Uterus (tissue), 3 donors: ENCODE measurements at regions not wholly inside any gene's neighbourhood (a gene's known extent, or its start where the extent isn't known, plus 50 kb on each side); places are given as distances from the start of the nearest gene placed in this dataset.
"Not testable (repeated sequence)": the region's sequence is repeated elsewhere in the genome, so short reads cannot be mapped to it uniquely, and the experiment has no call there.

ENCODE experiments used
- DNase-seq, 2 donors: peaks; one replicate each; pipeline ENCODE4 v3.0.0-alpha.2; 2019 to 2020
- H3K27ac ChIP-seq, 2 donors: fragments of 200-600 bp; sonication (generic); 1 replicate in 1 of 2; 2 replicates in 1 of 2; pipeline ENCODE4 v1.5.1; 2016 to 2018
- H3K27me3 ChIP-seq, 2 donors: fragments of 200-600 bp; sonication (generic); one replicate each; pipeline ENCODE4 v1.5.1; 2018 to 2019; ENCODE audit warnings: control low read depth in 1 of 2
- H3K36me3 ChIP-seq, 2 donors: fragments of 200-600 bp; sonication (generic); one replicate each; pipeline ENCODE4 v1.5.1; 2019; ENCODE audit warnings: control low read depth in 1 of 2
- H3K4me1 ChIP-seq, 2 donors: fragments of 200-600 bp; sonication (generic); one replicate each; pipeline ENCODE4 v1.5.1; 2018 to 2019; ENCODE audit warnings: control low read depth in 1 of 2
- H3K4me3 ChIP-seq, 2 donors: fragments of 200-600 bp; sonication (generic); 1 replicate in 1 of 2; 2 replicates in 1 of 2; pipeline ENCODE4 v1.5.1; 2018 to 2019; ENCODE audit warnings: mild to moderate bottlenecking in 1 of 2
- H3K9me3 ChIP-seq, 2 donors: fragments of 200-600 bp; sonication (generic); one replicate each; pipeline ENCODE4 v1.5.1; 2019; ENCODE audit warnings: control low read depth in 1 of 2
- POLR2A ChIP-seq, 2 donors: fragments of 450-650 bp; IDR thresholded peaks; one replicate each; pipeline ENCODE4 v1.6.1; 2016; ENCODE audit warnings: antibody characterized with exemption in 2 of 2, mild to moderate bottlenecking in 1 of 2, moderate library complexity in 1 of 2
- intact Hi-C: fragments of 100-400 bp; cut with DNase I; formaldehyde crosslinking; loops from one replicate; pipeline ENCODE4 v1.15.1; 2023; ENCODE audit warnings: low total_unique reads
- TF ChIP-seq, protein P1 (sequence below), 4 experiments: fragments of 200-600 bp in 2 of 4; fragments of 450-650 bp in 2 of 4; sonication (generic) in 2 of 4; IDR thresholded peaks; one replicate each; pipeline ENCODE4 v1.5.1; 2016 to 2019; ENCODE audit warnings: antibody characterized with exemption in 4 of 4, mild to moderate bottlenecking in 2 of 4, moderate library complexity in 1 of 4
- donor health status: DM: yes; HTN: yes; CAD: no.

DNA sequence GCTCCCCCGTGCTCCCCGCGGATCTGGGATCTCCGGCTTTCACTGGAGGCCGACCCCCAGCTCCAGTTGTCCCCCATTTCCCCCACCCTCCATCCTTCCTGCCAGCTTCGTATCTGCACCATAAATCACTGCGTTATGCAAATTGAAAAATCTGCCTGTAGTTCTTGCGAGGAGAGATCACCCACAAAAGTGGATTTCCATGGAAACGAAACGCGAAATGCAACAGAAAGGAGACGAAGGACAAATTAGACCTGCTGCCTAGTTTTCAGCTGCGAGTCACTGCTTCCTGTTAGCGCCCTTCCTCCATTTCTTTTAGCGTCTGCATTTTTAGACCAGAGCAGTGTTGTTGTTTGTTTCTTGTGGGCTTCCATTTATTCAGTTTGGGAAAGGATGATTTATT lies 127.1 kb upstream of the ATP10A start:
- no peaks in the 10 kb centered on the region for H3K36me3 ChIP-seq
- no peaks in the 10 kb centered on the region for H3K4me1 ChIP-seq
- TF ChIP-seq, protein P1, sequence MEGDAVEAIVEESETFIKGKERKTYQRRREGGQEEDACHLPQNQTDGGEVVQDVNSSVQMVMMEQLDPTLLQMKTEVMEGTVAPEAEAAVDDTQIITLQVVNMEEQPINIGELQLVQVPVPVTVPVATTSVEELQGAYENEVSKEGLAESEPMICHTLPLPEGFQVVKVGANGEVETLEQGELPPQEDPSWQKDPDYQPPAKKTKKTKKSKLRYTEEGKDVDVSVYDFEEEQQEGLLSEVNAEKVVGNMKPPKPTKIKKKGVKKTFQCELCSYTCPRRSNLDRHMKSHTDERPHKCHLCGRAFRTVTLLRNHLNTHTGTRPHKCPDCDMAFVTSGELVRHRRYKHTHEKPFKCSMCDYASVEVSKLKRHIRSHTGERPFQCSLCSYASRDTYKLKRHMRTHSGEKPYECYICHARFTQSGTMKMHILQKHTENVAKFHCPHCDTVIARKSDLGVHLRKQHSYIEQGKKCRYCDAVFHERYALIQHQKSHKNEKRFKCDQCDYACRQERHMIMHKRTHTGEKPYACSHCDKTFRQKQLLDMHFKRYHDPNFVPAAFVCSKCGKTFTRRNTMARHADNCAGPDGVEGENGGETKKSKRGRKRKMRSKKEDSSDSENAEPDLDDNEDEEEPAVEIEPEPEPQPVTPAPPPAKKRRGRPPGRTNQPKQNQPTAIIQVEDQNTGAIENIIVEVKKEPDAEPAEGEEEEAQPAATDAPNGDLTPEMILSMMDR (IDR thresholded peaks at IDR 0.05), result no peak
- TF ChIP-seq POLR2A (IDR thresholded peaks at IDR 0.05), result no peak
- intact Hi-C loops, result no loop called here
- H3K27me3 ChIP-seq, result no peaks in the 10 kb centered on the region
- no peak for DNase-seq
- no peaks in the 10 kb centered on the region for H3K9me3 ChIP-seq
- no peak overlapping the region for H3K4me3 ChIP-seq
- no peak overlapping the region for H3K27ac ChIP-seq

DNA sequence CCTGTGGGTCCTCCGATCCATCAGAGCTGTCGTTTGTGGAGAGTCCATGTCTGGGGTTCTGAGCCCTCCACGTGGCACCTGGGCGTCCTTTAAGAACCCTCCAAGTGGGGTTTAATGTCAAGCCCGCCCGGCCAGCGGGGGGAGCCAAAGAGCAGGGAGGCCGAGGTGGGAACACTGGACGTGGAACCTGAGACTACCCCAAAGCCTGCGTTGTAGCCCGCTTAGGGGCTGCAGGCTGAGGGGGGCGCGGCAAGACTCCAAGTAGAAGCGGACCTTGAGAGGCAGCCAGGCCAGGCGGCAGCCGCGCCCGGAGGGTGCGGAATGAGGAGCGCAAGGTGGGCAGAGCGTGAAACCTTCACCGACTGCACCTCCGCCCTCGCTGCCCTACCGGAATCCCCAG lies 126.2 kb upstream of the ATP10A start:
- Histone ChIP-seq H3K27me3 (no peaks in the 10 kb centered on the region), H3K36me3 (no peaks in the 10 kb centered on the region), H3K27ac (no peak overlapping the region), H3K4me3 (no peak overlapping the region), H3K9me3 (no peaks in the 10 kb centered on the region), H3K4me1 (no peaks in the 10 kb centered on the region)
- no peak for TF ChIP-seq POLR2A (IDR thresholded peaks at IDR 0.05)
- TF ChIP-seq, protein P1 (IDR thresholded peaks at IDR 0.05), result no peak
- no peak for DNase-seq
- intact Hi-C loops, result no loop called here

DNA sequence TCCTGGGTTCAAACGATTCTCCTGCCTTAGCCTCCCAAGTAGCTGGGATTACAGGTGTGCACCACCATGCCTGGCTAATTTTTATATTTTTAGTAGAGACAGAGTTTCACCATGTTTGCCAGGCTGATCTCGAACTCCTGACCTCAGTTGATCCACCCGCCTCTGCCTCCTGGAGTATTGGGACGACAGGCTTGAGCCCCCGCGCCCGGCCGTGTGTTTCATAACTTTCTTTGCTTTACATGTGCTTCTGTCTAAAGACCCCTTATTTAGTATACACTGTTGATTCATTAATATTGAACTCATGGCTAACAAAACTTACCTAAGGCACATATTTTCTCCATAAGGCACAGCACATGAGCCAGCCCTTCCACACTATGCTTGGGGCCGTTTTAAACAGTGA lies 125.6 kb upstream of the ATP10A start:
- DNase-seq, H3K27me3 ChIP-seq, H3K9me3 ChIP-seq, intact Hi-C loops, H3K4me3 ChIP-seq, H3K36me3 ChIP-seq, H3K27ac ChIP-seq, H3K4me1 ChIP-seq: not testable (repeated sequence)

DNA sequence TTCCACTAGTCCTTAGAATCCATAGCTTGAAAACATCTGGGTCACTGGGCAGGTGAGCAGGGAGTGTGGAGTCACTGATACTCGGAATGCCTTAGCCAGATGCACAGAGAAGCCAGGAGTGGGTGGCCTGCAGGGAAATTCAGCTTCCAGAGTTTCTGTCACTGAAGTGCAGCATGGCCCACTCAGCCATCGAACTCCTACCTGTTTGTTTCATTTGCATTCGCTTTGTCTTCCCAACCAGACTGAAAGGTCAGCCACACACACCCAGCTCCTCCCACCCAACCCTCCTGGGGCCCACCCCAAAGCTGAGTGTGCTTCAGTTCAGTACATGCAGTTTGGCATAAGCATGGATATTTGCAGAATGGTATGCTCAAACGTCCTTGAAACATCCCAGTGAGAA lies 124.5 kb upstream of the ATP10A start:
- Histone ChIP-seq H3K4me1 (no peaks in the 10 kb centered on the region), H3K4me3 (no peak overlapping the region), H3K27me3 (no peaks in the 10 kb centered on the region), H3K9me3 (no peaks in the 10 kb centered on the region), H3K27ac (no peak overlapping the region), H3K36me3 (no peaks in the 10 kb centered on the region)
- intact Hi-C loops, result no loop called here
- DNase-seq, result no peak
- TF ChIP-seq, protein P1 (IDR thresholded peaks at IDR 0.05), result no peak
- no peak for TF ChIP-seq POLR2A (IDR thresholded peaks at IDR 0.05)

DNA sequence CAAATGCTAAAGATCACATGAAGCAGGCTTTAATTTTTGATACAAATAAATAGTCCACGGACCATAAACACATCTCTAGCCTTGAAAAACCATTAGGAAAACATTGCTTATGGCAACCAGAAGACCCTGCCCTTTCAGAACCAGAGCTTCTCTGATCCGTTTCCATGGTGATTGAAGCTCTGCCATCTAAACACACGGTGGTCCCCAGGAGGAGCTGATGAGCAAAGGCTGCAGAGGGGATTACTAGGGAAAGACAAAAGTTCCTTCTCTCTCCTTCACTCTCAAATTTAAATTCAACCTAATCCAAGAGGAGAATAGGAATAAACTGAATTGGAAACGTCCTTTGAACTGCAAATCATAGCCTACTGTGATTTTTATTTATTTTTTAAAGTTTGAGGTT lies 122.0 kb upstream of the ATP10A start:
- intact Hi-C loops, result no loop called here
- TF ChIP-seq POLR2A (IDR thresholded peaks at IDR 0.05), result no peak
- TF ChIP-seq, protein P1 (IDR thresholded peaks at IDR 0.05), result no peak
- Histone ChIP-seq H3K9me3 (no peaks in the 10 kb centered on the region), H3K36me3 (no peaks in the 10 kb centered on the region), H3K27ac (no peak overlapping the region), H3K27me3 (no peaks in the 10 kb centered on the region), H3K4me1 (no peaks in the 10 kb centered on the region), H3K4me3 (no peak overlapping the region)
- no peak for DNase-seq

DNA sequence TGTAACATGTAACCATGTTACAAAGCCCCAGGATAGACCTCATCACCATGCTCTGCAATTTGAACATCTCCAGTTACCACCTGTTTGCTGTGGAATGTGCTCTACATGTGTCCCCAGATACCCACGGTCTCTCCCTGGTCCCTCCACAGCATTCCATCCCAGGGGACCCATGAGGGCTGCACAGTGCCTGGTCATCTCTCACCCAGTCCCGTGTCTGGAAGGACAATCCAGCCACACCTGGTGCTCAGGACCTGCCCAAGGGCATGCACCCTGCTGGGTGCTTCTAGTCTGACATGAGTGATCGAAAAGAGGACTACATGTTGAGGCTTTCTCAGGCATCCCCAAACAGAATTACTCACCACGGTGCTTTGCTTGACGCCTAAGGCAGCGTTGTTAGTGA lies 119.6 kb upstream of the ATP10A start:
- no peaks in the 10 kb centered on the region for H3K36me3 ChIP-seq
- TF ChIP-seq, protein P1 (IDR thresholded peaks at IDR 0.05), result no peak
- TF ChIP-seq POLR2A (IDR thresholded peaks at IDR 0.05), result no peak
- no peaks in the 10 kb centered on the region for H3K27me3 ChIP-seq
- H3K4me3 ChIP-seq, result no peak overlapping the region
- H3K27ac ChIP-seq, result no peak overlapping the region
- no peaks in the 10 kb centered on the region for H3K9me3 ChIP-seq
- no peaks in the 10 kb centered on the region for H3K4me1 ChIP-seq
- DNase-seq, result no peak
- intact Hi-C loops, result no loop called here
